MM.1S (cell line): ENCODE measurements at regions not wholly inside any gene's neighbourhood (a gene's known extent, or its start where the extent isn't known, plus 50 kb on each side); places are given as distances from the start of the nearest gene placed in this dataset.

ENCODE experiments used
- EZH2 ChIP-seq: fragments of 300-600 bp; sonication (generic); optimal IDR thresholded peaks from 2 replicates; pipeline ENCODE3; 2017; ENCODE audit warnings: low read depth, mild to moderate bottlenecking, antibody characterized with exemption, low read length, mixed read lengths
- TF ChIP-seq, protein P1 (sequence below): fragments of 300-600 bp; sonication (generic); IDR thresholded peaks from 2 replicates; pipeline ENCODE4 v1.5.1; 2016; ENCODE audit warnings: antibody characterized with exemption, low read length, mixed read lengths

- TF ChIP-seq, protein P1, sequence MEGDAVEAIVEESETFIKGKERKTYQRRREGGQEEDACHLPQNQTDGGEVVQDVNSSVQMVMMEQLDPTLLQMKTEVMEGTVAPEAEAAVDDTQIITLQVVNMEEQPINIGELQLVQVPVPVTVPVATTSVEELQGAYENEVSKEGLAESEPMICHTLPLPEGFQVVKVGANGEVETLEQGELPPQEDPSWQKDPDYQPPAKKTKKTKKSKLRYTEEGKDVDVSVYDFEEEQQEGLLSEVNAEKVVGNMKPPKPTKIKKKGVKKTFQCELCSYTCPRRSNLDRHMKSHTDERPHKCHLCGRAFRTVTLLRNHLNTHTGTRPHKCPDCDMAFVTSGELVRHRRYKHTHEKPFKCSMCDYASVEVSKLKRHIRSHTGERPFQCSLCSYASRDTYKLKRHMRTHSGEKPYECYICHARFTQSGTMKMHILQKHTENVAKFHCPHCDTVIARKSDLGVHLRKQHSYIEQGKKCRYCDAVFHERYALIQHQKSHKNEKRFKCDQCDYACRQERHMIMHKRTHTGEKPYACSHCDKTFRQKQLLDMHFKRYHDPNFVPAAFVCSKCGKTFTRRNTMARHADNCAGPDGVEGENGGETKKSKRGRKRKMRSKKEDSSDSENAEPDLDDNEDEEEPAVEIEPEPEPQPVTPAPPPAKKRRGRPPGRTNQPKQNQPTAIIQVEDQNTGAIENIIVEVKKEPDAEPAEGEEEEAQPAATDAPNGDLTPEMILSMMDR, result no peak
- no peak for TF ChIP-seq EZH2
These were observed 334.3 kb upstream of the FBXO33 start for GRCh38 chr14:39766397-39767000.
